ENCODE measurements at regions not wholly inside any gene's neighbourhood (a gene's known extent, or its start where the extent isn't known, plus 50 kb on each side); places are given as distances from the start of the nearest gene placed in this dataset.

GRCh38 chr2:183723278-183723677 is 599.0 kb downstream of the NUP35 start:
- FAIRE-seq (no peak), DNase-seq (ENCODE audit: low read depth) (no peak)
- Histone ChIP-seq H3K36me3 (ENCODE audit: control insufficient read depth, insufficient read depth, low read length) (no peaks in the 10 kb centered on the region), H3K27me3 (ENCODE audit: control insufficient read depth, insufficient read depth, low read length) (no peaks in the 10 kb centered on the region), H3K4me3 (ENCODE audit: low read depth, low read length) (no peak overlapping the region)
- no peak for TF ChIP-seq CTCF (IDR thresholded peaks at IDR 0.05; ENCODE audit: insufficient read depth, low read length, severe bottlenecking)

GRCh38 chr2:183729380-183729779 is 605.1 kb downstream of the NUP35 start:
- no peak for FAIRE-seq
- no peak overlapping the region for H3K4me3 ChIP-seq (ENCODE audit: low read depth, low read length)
- H3K36me3 ChIP-seq (ENCODE audit: control insufficient read depth, insufficient read depth, low read length): no peaks in the 10 kb centered on the region
- no peak for DNase-seq (ENCODE audit: low read depth)
- no peak for TF ChIP-seq CTCF (IDR thresholded peaks at IDR 0.05; ENCODE audit: insufficient read depth, low read length, severe bottlenecking)
- no peaks in the 10 kb centered on the region for H3K27me3 ChIP-seq (ENCODE audit: control insufficient read depth, insufficient read depth, low read length)

GRCh38 chr2:183740241-183740640 is 616.0 kb downstream of the NUP35 start:
- FAIRE-seq (no peak), DNase-seq (ENCODE audit: low read depth) (no peak)
- Histone ChIP-seq H3K27me3 (ENCODE audit: control insufficient read depth, insufficient read depth, low read length) (no peaks in the 10 kb centered on the region), H3K36me3 (ENCODE audit: control insufficient read depth, insufficient read depth, low read length) (no peaks in the 10 kb centered on the region), H3K4me3 (ENCODE audit: low read depth, low read length) (no peak overlapping the region)
- no peak for TF ChIP-seq CTCF (IDR thresholded peaks at IDR 0.05; ENCODE audit: insufficient read depth, low read length, severe bottlenecking)

- TF ChIP-seq CTCF (IDR thresholded peaks at IDR 0.05; ENCODE audit: insufficient read depth, low read length, severe bottlenecking): no peak
- Histone ChIP-seq H3K4me3 (ENCODE audit: low read depth, low read length) (no peak overlapping the region), H3K27me3 (ENCODE audit: control insufficient read depth, insufficient read depth, low read length) (no peaks in the 10 kb centered on the region), H3K36me3 (ENCODE audit: control insufficient read depth, insufficient read depth, low read length) (no peaks in the 10 kb centered on the region)
- FAIRE-seq: no peak
- no peak for DNase-seq (ENCODE audit: low read depth)
Observed at GRCh38 chr2:183752571-183752970, 628.3 kb downstream of the NUP35 start.

DNA sequence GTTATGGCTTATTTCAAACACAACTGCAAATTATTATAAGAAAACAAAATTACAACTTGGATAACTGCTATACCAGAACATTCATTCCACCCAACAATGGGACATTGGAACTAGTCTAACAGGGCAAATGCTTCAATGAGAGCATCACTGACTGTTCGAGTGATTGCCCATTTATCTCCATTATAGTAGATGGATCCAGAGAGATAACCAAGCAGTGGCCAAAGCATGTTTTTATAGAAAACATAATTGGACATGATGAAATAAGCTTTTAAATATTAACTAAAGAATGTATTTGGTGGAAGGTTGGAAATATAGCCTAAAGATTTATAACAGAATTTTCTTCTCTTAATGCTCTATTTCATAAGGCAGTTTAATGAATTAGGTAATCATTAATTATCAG is 634.8 kb downstream of the NUP35 start:
- FAIRE-seq: no peak
- no peak for TF ChIP-seq CTCF (IDR thresholded peaks at IDR 0.05; ENCODE audit: insufficient read depth, low read length, severe bottlenecking)
- Histone ChIP-seq H3K4me3 (ENCODE audit: low read depth, low read length) (no peak overlapping the region), H3K27me3 (ENCODE audit: control insufficient read depth, insufficient read depth, low read length) (no peaks in the 10 kb centered on the region), H3K36me3 (ENCODE audit: control insufficient read depth, insufficient read depth, low read length) (no peaks in the 10 kb centered on the region)
- no peak for DNase-seq (ENCODE audit: low read depth)

- FAIRE-seq: no peak
- no peaks in the 10 kb centered on the region for H3K27me3 ChIP-seq (ENCODE audit: control insufficient read depth, insufficient read depth, low read length)
- no peak for TF ChIP-seq CTCF (IDR thresholded peaks at IDR 0.05; ENCODE audit: insufficient read depth, low read length, severe bottlenecking)
- H3K4me3 ChIP-seq (ENCODE audit: low read depth, low read length): no peak overlapping the region
- no peak for DNase-seq (ENCODE audit: low read depth)
- H3K36me3 ChIP-seq (ENCODE audit: control insufficient read depth, insufficient read depth, low read length): no peaks in the 10 kb centered on the region
Observed at GRCh38 chr2:183773775-183774174, 649.5 kb downstream of the NUP35 start.

Measured in bronchial epithelial cell (primary cell).